ENCODE measurements at regions not wholly inside any gene's neighbourhood (a gene's known extent, or its start where the extent isn't known, plus 50 kb on each side); places are given as distances from the start of the nearest gene placed in this dataset.

DNA sequence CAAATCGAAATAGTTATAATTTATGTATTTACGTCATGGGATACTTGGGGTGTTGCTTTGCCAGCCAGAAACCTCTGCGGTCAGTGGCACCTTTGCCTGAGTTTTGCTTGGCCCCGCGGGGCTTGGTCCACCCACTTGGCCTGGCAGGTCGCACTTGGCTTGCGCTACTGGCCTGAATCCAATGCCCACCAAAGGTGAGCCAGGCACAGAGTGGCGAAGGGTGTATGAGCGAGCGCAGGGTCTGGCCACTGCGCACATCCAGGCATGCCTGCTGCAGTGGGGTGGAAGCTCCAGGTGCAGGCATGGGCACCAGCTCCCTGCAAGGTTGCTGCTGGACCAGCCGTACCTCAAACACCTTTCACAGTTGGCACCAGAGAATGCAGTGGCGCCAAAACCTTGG is 714.6 kb downstream of the CDH9 start:
- intact Hi-C loops (cut with DNase I; ENCODE audit: low total_unique reads) = no loop called here
- Histone ChIP-seq H3K9me3 (no peaks in the 10 kb centered on the region), H3K4me3 (peak overlapping the region in 1 of 2 donors; percentile 15), H3K27ac (no peak overlapping the region), H3K27me3 (no peaks in the 10 kb centered on the region), H3K36me3 (ENCODE audit: low read depth, missing control alignments) (no peaks in the 10 kb centered on the region), H3K4me1 (no peaks in the 10 kb centered on the region)
- DNase-seq = no peak
- WGBS, 2 donors = 63 to 74% methylated on average over 7 to 13 of the region's 13 CpGs
- TF ChIP-seq POLR2A (IDR thresholded peaks at IDR 0.05) = no peak
- TF ChIP-seq, protein P1, sequence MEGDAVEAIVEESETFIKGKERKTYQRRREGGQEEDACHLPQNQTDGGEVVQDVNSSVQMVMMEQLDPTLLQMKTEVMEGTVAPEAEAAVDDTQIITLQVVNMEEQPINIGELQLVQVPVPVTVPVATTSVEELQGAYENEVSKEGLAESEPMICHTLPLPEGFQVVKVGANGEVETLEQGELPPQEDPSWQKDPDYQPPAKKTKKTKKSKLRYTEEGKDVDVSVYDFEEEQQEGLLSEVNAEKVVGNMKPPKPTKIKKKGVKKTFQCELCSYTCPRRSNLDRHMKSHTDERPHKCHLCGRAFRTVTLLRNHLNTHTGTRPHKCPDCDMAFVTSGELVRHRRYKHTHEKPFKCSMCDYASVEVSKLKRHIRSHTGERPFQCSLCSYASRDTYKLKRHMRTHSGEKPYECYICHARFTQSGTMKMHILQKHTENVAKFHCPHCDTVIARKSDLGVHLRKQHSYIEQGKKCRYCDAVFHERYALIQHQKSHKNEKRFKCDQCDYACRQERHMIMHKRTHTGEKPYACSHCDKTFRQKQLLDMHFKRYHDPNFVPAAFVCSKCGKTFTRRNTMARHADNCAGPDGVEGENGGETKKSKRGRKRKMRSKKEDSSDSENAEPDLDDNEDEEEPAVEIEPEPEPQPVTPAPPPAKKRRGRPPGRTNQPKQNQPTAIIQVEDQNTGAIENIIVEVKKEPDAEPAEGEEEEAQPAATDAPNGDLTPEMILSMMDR (IDR thresholded peaks at IDR 0.05) = no peak

DNA sequence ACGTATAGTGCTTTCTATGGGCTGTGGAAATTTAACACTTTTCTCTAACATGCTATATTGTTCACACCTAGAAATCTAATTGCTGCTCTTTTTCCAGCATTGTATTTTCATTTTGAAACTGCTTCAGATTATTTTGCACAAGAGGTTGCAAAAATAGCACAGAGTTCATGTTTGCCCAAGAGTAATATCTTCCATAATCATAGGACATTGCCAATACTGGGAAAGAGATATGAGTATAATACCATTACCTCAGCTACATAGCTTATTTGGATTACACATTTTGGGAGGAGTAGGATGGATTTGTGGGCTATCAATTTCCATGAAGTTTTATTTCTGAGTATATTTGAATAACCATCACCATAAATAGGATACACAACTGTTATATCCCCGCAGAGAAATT is 717.1 kb downstream of the CDH9 start:
- no peak overlapping the region for H3K4me3 ChIP-seq
- no peaks in the 10 kb centered on the region for H3K4me1 ChIP-seq
- no peaks in the 10 kb centered on the region for H3K27me3 ChIP-seq
- H3K36me3 ChIP-seq (ENCODE audit: low read depth, missing control alignments) = no peaks in the 10 kb centered on the region
- H3K27ac ChIP-seq = no peak overlapping the region
- DNase-seq = no peak
- 73 to 80% methylated on average over 2 of the region's 2 CpGs for WGBS, 2 donors
- TF ChIP-seq POLR2A (IDR thresholded peaks at IDR 0.05) = no peak
- TF ChIP-seq, protein P1 (IDR thresholded peaks at IDR 0.05) = no peak
- no peaks in the 10 kb centered on the region for H3K9me3 ChIP-seq
- intact Hi-C loops (cut with DNase I; ENCODE audit: low total_unique reads) = no loop called here

DNA sequence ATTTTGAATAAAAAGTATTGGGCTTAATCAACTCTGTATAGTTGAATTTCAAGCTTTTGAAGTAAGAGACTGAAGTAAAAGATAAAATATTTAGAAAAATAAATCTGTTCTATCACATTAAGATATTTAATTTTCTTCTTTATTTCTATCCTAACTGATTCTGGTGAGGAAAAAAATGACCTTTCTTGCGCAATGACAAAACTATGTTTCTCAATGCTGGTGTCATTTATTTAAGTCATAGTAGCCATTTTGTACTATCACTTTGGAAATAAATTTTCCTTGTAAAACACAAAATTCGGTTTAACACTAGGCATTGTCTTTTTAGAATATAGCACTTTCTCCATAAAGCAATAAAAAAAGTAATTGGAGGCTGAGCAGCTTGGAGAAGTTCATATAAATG is 728.0 kb downstream of the CDH9 start:
- TF ChIP-seq, protein P1 (IDR thresholded peaks at IDR 0.05) = no peak
- no peak for TF ChIP-seq POLR2A (IDR thresholded peaks at IDR 0.05)
- no peaks in the 10 kb centered on the region for H3K27me3 ChIP-seq
- intact Hi-C loops (cut with DNase I; ENCODE audit: low total_unique reads) = no loop called here
- DNase-seq = no peak
- H3K9me3 ChIP-seq = no peaks in the 10 kb centered on the region
- H3K36me3 ChIP-seq (ENCODE audit: low read depth, missing control alignments) = no peaks in the 10 kb centered on the region
- H3K4me3 ChIP-seq = no peak overlapping the region
- no peaks in the 10 kb centered on the region for H3K4me1 ChIP-seq
- WGBS, 2 donors = 71 to 73% methylated on average over 2 of the region's 2 CpGs
- no peak overlapping the region for H3K27ac ChIP-seq

GRCh38 chr5:26295541-26295940 is 742.8 kb downstream of the CDH9 start:
- no peaks in the 10 kb centered on the region for H3K9me3 ChIP-seq
- no peak overlapping the region for H3K4me3 ChIP-seq
- H3K27me3 ChIP-seq = no peaks in the 10 kb centered on the region
- TF ChIP-seq, protein P1 (IDR thresholded peaks at IDR 0.05) = no peak
- no peak for TF ChIP-seq POLR2A (IDR thresholded peaks at IDR 0.05)
- H3K27ac ChIP-seq = no peak overlapping the region
- no peaks in the 10 kb centered on the region for H3K4me1 ChIP-seq
- WGBS, 2 donors = 81% methylated on average over 1 of the region's 1 CpG
- no peak for DNase-seq
- H3K36me3 ChIP-seq (ENCODE audit: low read depth, missing control alignments) = no peaks in the 10 kb centered on the region
- intact Hi-C loops (cut with DNase I; ENCODE audit: low total_unique reads) = no loop called here

- Histone ChIP-seq H3K4me1 (no peaks in the 10 kb centered on the region), H3K36me3 (ENCODE audit: low read depth, missing control alignments) (no peaks in the 10 kb centered on the region), H3K27ac (no peak overlapping the region), H3K4me3 (no peak overlapping the region), H3K27me3 (no peaks in the 10 kb centered on the region), H3K9me3 (no peaks in the 10 kb centered on the region)
- no peak for DNase-seq
- TF ChIP-seq, protein P1 (IDR thresholded peaks at IDR 0.05) = no peak
- no peak for TF ChIP-seq POLR2A (IDR thresholded peaks at IDR 0.05)
- 90 to 100% methylated on average over 1 of the region's 1 CpG for WGBS, 2 donors
- intact Hi-C loops (cut with DNase I; ENCODE audit: low total_unique reads) = no loop called here
Measured at GRCh38 chr5:26282190-26282589, 756.2 kb downstream of the CDH9 start.
